RWPE2 (cell line): ENCODE measurements at regions not wholly inside any gene's neighbourhood (a gene's known extent, or its start where the extent isn't known, plus 50 kb on each side); places are given as distances from the start of the nearest gene placed in this dataset.
"Not testable (repeated sequence)": the region's sequence is repeated elsewhere in the genome, so short reads cannot be mapped to it uniquely, and the experiment has no call there.

Experiments used
- ATAC-seq: fragments of 200-7000 bp; cut with Tn5 transposase; 3 replicates; pipeline ENCODE4 v1.9.1; 2021; ENCODE audit warnings: low read depth
- DNase-seq: peaks from one replicate; pipeline ENCODE4 v3.0.0-alpha.2; 2020; ENCODE audit warnings: low spot score
- H3K27ac ChIP-seq: fragments of 450-650 bp; 2 replicates; pipeline ENCODE4 v1.5.1; 2017; ENCODE audit warnings: mild to moderate bottlenecking; ENCODE audit not compliant: poor library complexity, severe bottlenecking
- H3K27me3 ChIP-seq: fragments of 250-450 bp; sonication (Bioruptor Pico); 2 replicates; pipeline ENCODE4 v1.5.1; 2021; ENCODE audit warnings: mild to moderate bottlenecking, moderate library complexity; ENCODE audit not compliant: insufficient read depth, poor library complexity, severe bottlenecking
- H3K36me3 ChIP-seq: fragments of 250-450 bp; sonication (Bioruptor Pico); 2 replicates; pipeline ENCODE4 v1.5.1; 2020; ENCODE audit warnings: low read depth, mild to moderate bottlenecking, moderate library complexity
- H3K4me1 ChIP-seq: fragments of 250-450 bp; sonication (Bioruptor Pico); 2 replicates; pipeline ENCODE4 v1.5.1; 2021; ENCODE audit warnings: mild to moderate bottlenecking, moderate library complexity; ENCODE audit not compliant: insufficient read depth, poor library complexity, severe bottlenecking
- H3K4me3 ChIP-seq: fragments of 250-450 bp; sonication (Bioruptor Pico); 2 replicates; pipeline ENCODE4 v1.5.1; 2021; ENCODE audit warnings: mild to moderate bottlenecking, moderate library complexity; ENCODE audit not compliant: severe bottlenecking
- H3K9me3 ChIP-seq: fragments of 250-450 bp; sonication (Bioruptor Pico); 2 replicates; pipeline ENCODE4 v1.5.1; 2021; ENCODE audit warnings: mild to moderate bottlenecking, moderate library complexity; ENCODE audit not compliant: severe bottlenecking
- TF ChIP-seq, protein P1 (sequence below): fragments of 450-650 bp; IDR thresholded peaks from one replicate; pipeline ENCODE4 v1.5.1; 2017; ENCODE audit warnings: mild to moderate bottlenecking, moderate library complexity; ENCODE audit not compliant: poor library complexity, severe bottlenecking

DNA sequence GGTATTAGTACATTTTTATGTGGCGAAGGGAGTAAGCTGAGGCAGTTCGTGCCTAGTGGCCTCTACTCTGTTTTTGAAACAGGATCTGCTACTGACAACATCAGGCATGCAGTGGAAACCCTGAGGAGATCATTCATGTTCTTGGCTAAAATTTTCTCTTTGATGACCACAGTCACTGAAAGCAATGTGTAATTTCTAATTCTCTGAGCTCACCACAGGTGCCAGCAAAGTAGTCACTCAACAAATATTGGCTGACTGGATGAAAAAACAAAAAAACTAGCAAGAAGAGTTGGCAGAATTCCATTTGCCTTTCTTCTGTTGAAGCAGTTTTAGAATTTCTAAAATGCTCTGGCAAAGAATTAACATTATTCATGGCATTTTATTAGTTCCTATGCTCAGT lies 176.5 kb upstream of the KCTD7 start:
- Histone ChIP-seq H3K9me3 (no peaks in the 10 kb centered on the region), H3K4me1 (no peaks in the 10 kb centered on the region), H3K27me3 (no peaks in the 10 kb centered on the region), H3K36me3 (peaks cover 5% of the 10 kb centered on the region; the same call in 1 of the 2 replicates), H3K4me3 (no peak overlapping the region), H3K27ac (no peak overlapping the region)
- TF ChIP-seq, protein P1, sequence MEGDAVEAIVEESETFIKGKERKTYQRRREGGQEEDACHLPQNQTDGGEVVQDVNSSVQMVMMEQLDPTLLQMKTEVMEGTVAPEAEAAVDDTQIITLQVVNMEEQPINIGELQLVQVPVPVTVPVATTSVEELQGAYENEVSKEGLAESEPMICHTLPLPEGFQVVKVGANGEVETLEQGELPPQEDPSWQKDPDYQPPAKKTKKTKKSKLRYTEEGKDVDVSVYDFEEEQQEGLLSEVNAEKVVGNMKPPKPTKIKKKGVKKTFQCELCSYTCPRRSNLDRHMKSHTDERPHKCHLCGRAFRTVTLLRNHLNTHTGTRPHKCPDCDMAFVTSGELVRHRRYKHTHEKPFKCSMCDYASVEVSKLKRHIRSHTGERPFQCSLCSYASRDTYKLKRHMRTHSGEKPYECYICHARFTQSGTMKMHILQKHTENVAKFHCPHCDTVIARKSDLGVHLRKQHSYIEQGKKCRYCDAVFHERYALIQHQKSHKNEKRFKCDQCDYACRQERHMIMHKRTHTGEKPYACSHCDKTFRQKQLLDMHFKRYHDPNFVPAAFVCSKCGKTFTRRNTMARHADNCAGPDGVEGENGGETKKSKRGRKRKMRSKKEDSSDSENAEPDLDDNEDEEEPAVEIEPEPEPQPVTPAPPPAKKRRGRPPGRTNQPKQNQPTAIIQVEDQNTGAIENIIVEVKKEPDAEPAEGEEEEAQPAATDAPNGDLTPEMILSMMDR = no peak
- no peak for ATAC-seq
- DNase-seq = no peak

GRCh38 chr7:66453340-66453739 lies 175.3 kb upstream of the KCTD7 start:
- H3K27me3 ChIP-seq = no peaks in the 10 kb centered on the region
- peaks cover 5% of the 10 kb centered on the region; the same call in 1 of the 2 replicates for H3K36me3 ChIP-seq
- no peak overlapping the region for H3K27ac ChIP-seq
- no peak overlapping the region for H3K4me3 ChIP-seq
- DNase-seq (no peak), ATAC-seq (no peak)
- TF ChIP-seq, protein P1 = no peak
- no peaks in the 10 kb centered on the region for H3K9me3 ChIP-seq
- H3K4me1 ChIP-seq = no peaks in the 10 kb centered on the region

DNA sequence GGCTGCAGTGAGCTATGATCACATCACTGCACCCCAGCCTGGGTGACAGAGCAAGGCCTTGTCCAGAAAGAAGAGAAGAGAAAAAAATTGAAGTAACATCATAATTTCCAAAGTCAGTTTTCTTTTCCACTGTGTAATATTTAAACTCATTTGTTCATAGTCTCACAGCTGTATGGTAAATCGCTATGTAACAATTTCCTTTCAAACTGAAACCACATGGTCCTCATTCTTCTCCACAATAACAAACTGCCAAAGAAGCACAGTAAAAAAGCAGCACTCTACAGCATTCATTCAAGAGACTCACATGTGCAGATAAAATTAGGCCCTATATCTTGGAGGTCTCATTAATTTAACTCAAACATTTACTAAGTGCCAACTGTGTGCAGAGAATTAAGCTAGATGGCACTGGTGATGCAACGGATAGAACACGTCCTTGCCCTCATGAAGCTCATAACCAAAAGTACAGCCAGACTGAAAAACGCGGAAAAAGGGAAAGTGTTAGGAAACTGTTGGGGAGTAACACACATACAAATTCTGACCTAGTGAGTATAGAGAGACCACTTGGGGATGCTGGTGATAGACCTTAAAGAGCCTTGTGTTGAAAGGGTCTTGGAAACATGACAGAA lies 174.0 kb upstream of the KCTD7 start:
- no peak for ATAC-seq
- DNase-seq = no peak
- TF ChIP-seq, protein P1 = no peak
- Histone ChIP-seq H3K27me3 (no peaks in the 10 kb centered on the region), H3K4me3 (no peak overlapping the region), H3K27ac (no peak overlapping the region), H3K9me3 (no peaks in the 10 kb centered on the region), H3K36me3 (no peaks in the 10 kb centered on the region), H3K4me1 (no peaks in the 10 kb centered on the region)

DNA sequence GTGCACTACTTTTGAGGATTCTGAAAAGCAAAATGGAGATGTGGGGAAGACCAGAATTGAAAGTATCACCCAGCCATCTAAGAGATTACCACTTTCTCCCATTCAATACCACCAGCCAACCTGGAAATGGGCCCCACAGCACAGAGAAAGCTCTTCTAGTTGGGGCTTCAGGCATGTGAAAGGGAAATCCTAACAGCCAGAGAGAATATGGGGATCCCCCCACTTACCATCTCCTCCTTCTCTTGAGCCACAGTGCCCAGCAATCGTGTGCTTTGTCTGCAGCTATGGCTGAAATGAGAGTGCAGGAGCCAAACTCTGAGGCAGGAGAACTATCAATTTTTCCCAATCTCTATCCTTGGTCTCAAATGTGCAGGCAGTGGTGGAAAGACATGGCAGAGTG lies 173.2 kb upstream of the KCTD7 start:
- H3K4me1 ChIP-seq, H3K9me3 ChIP-seq, H3K4me3 ChIP-seq, H3K27me3 ChIP-seq, ATAC-seq, H3K27ac ChIP-seq, DNase-seq, H3K36me3 ChIP-seq: not testable (repeated sequence)

GRCh38 chr7:66456431-66456830 lies 172.2 kb upstream of the KCTD7 start:
- ATAC-seq, H3K4me1 ChIP-seq, DNase-seq, H3K9me3 ChIP-seq, H3K27me3 ChIP-seq, H3K27ac ChIP-seq, H3K4me3 ChIP-seq, H3K36me3 ChIP-seq: not testable (repeated sequence)

- H3K36me3 ChIP-seq, H3K4me3 ChIP-seq, DNase-seq, ATAC-seq, H3K27me3 ChIP-seq, H3K9me3 ChIP-seq, H3K4me1 ChIP-seq, H3K27ac ChIP-seq: not testable (repeated sequence)
These were observed 169.7 kb upstream of the KCTD7 start for GRCh38 chr7:66458991-66459390.

DNA sequence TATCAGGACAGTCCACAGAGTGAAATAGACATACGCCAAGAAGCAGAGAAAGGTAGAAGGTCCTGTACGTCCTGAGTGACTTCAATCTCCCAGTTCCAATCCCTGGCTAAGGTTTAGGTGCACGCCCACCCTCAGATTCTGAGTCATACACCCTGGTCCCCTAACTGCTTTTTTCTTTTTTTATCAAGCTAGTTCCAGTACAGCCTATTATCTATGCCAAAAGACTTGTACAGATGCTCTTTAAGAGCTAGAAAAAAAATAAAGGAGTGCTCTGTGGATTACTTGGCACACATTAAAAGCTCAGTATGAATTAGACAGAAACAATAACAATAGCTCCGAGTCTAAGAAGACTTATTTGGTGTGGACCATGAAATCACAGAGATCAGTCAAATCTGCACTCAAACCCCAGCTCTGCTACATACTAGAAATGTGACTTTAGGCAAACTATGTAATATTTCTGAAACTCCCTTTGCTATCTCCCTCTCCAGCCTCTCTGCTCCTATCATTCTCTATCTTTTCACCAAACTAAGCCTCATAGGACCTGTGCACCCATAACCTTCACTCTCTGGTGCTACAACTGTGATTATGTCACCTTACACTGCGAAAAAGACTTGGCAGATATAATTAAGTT lies 168.8 kb upstream of the KCTD7 start:
- H3K4me3 ChIP-seq, H3K9me3 ChIP-seq, H3K36me3 ChIP-seq, H3K27ac ChIP-seq, H3K4me1 ChIP-seq, H3K27me3 ChIP-seq, DNase-seq, ATAC-seq: not testable (repeated sequence)
